Glutamatergic neuron (in vitro differentiated cells): ENCODE measurements at regions not wholly inside any gene's neighbourhood (a gene's known extent, or its start where the extent isn't known, plus 50 kb on each side); places are given as distances from the start of the nearest gene placed in this dataset.

Experiments used
- DNase-seq: peaks from one replicate; pipeline ENCODE4 v3.0.0; 2022
- H3K27ac Mint-ChIP-seq: one replicate; pipeline ENCODE4 v1.8.0; 2020; ENCODE audit warnings: mild to moderate bottlenecking, mixed read lengths, inconsistent platforms; ENCODE audit not compliant: unreplicated experiment
- H3K27me3 Mint-ChIP-seq: one replicate; pipeline ENCODE4 v1.8.0; 2020; ENCODE audit warnings: mild to moderate bottlenecking, moderate library complexity, mixed read lengths, inconsistent platforms; ENCODE audit not compliant: unreplicated experiment
- H3K36me3 Mint-ChIP-seq: one replicate; pipeline ENCODE4 v1.8.0; 2020; ENCODE audit warnings: mild to moderate bottlenecking, mixed read lengths, inconsistent platforms; ENCODE audit not compliant: unreplicated experiment
- H3K4me1 Mint-ChIP-seq: one replicate; pipeline ENCODE4 v1.8.0; 2020; ENCODE audit warnings: mild to moderate bottlenecking, low read depth, mixed read lengths, inconsistent platforms; ENCODE audit not compliant: unreplicated experiment
- H3K4me3 Mint-ChIP-seq: one replicate; pipeline ENCODE4 v1.8.0; 2020; ENCODE audit warnings: mild to moderate bottlenecking, mixed read lengths, inconsistent platforms; ENCODE audit not compliant: unreplicated experiment
- H3K9me3 Mint-ChIP-seq: one replicate; pipeline ENCODE4 v1.8.0; 2020; ENCODE audit warnings: mild to moderate bottlenecking, moderate library complexity, mixed read lengths, inconsistent platforms; ENCODE audit not compliant: unreplicated experiment
- TF ChIP-seq, protein P1 (sequence below): fragments of 200-600 bp; sonication (generic); IDR thresholded peaks from one replicate; pipeline ENCODE4 v1.5.0; 2021; ENCODE audit not compliant: partially characterized antibody, unreplicated experiment

DNA sequence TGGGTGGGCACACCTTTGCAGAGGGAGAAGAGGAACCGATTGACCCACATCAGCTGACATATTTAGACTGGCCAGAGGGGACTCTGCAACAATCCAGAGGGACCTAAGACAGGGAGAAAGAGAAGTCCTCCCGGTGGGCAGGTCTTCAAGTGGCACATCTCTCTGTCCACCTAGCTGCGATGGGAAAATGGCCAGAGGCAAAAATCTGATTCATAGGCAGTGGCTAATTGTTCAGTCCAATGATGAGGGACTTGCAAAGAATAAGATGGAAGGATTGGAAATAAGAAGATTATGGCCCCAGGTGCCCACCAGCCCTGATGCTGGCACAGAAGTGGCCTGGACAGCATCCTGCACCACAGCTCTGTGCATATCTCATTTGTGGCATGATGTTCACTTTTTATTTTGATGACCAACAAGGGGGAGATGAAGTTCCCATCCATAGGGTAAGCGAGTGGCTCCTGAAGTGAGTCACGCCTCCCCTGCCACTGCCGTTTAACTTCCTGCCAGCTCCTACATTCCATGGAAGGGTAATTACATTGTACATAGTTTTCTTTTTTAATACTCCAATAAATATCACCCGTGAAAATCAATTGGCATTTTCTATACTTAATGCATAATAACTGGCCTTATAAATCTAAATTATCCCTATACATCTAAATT lies 659.6 kb downstream of the MATN1 start:
- Mint-ChIP-seq H3K27me3 (peaks cover 4% of the 10 kb centered on the region), H3K4me3 (no peak overlapping the region), H3K27ac (no peak overlapping the region), H3K9me3 (no peaks in the 10 kb centered on the region), H3K36me3 (no peaks in the 10 kb centered on the region), H3K4me1 (no peaks in the 10 kb centered on the region)
- TF ChIP-seq, protein P1, sequence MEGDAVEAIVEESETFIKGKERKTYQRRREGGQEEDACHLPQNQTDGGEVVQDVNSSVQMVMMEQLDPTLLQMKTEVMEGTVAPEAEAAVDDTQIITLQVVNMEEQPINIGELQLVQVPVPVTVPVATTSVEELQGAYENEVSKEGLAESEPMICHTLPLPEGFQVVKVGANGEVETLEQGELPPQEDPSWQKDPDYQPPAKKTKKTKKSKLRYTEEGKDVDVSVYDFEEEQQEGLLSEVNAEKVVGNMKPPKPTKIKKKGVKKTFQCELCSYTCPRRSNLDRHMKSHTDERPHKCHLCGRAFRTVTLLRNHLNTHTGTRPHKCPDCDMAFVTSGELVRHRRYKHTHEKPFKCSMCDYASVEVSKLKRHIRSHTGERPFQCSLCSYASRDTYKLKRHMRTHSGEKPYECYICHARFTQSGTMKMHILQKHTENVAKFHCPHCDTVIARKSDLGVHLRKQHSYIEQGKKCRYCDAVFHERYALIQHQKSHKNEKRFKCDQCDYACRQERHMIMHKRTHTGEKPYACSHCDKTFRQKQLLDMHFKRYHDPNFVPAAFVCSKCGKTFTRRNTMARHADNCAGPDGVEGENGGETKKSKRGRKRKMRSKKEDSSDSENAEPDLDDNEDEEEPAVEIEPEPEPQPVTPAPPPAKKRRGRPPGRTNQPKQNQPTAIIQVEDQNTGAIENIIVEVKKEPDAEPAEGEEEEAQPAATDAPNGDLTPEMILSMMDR, result no peak
- no peak for DNase-seq

DNA sequence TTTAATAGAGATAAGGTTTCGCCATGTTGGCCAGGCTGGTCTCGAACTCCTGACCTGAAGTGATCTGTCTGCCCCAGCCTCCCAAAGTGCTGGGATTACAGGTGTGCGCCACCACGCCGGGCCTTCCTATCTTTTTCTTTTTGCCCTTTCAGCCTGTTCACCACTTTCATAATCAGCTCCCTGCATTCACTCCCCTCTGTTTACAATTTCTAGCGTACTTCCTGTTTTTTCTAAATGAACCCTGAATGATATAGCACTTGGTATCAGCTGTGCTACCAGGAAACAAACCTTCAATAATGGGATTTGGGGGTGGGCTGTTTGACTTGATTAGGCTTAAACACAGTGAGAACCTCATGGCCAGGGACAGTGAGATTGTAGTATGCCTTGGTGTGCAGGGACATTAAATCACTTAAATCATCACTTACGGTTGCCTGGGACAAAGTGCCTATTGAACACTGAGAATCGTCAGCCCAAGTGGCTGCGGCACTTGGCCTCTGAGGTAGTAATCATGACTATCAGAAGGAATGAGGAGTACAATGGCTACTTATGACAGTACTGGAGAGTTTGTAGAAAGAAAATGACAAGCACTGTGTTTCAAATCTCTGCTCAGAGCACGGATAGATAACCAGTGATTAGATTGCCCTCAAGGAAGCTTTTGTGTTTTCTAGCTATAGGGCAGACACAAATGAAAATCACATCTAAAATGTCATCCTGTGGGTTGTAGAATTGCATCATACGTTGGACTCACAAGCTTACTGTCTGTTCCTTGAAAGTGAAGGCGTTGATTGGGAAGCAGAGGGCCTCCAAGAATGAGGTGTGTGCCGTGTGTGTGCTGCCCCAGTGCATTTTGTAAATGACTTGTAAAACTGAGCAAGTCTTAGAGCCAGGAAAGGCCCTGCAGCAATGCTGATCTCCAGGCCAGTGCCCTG lies 661.8 kb downstream of the MATN1 start:
- Mint-ChIP-seq H3K27me3 (peaks cover 4% of the 10 kb centered on the region), H3K27ac (no peak overlapping the region)

DNA sequence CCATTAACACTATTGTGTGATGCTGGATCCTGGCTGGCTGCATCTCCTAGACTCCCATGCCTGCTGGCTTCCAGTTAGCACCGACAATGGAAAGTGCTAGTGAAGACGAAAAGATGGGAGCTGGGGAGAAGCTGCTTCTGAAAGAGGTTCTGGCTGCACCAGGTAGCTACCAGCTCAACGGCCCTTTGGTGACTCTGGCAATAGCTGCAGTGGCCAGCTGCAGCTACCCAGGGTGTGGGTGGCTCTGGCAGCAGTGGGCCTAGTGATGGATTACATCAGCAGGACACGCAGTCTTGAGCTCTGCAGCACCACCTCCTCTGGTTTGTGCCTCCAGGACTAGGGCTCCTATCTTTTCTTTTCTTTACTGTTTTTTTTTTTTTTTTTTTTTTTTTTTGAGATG lies 662.6 kb downstream of the MATN1 start:
- no peak overlapping the region for H3K27ac Mint-ChIP-seq
- no peaks in the 10 kb centered on the region for H3K4me1 Mint-ChIP-seq
- peaks cover 4% of the 10 kb centered on the region for H3K27me3 Mint-ChIP-seq
- H3K9me3 Mint-ChIP-seq, result no peaks in the 10 kb centered on the region
- TF ChIP-seq, protein P1, result no peak
- no peak for DNase-seq
- no peaks in the 10 kb centered on the region for H3K36me3 Mint-ChIP-seq
- no peak overlapping the region for H3K4me3 Mint-ChIP-seq

More for the DNA sequence above, 661.8 kb downstream of the MATN1 start:
- Mint-ChIP-seq H3K9me3 (no peaks in the 10 kb centered on the region), H3K36me3 (no peaks in the 10 kb centered on the region), H3K4me3 (no peak overlapping the region), H3K4me1 (no peaks in the 10 kb centered on the region)
- DNase-seq, result no peak
- TF ChIP-seq, protein P1, result no peak

DNA sequence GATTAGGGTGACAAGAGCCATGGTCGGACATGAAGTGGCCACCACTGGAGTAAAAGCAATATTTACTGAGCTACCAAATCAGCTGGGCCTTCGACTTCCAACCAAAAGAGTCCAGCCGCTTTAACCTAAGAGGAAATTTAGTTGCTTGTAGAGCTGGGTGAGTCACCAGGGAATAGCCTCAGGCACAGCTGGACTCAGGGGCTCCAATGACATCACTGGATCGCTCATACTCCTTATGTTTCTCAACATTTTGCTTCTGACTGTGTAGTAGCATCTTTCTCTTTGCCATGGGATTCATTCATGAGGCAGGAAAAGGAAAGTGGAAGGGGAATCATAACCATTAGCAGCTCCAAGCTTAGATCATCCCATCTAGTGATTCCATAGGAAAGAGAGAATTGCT lies 664.4 kb downstream of the MATN1 start:
- Mint-ChIP-seq H3K27me3 (peaks cover 4% of the 10 kb centered on the region), H3K9me3 (no peaks in the 10 kb centered on the region), H3K36me3 (no peaks in the 10 kb centered on the region), H3K4me1 (no peaks in the 10 kb centered on the region), H3K4me3 (no peak overlapping the region), H3K27ac (no peak overlapping the region)
- TF ChIP-seq, protein P1, result no peak
- no peak for DNase-seq

DNA sequence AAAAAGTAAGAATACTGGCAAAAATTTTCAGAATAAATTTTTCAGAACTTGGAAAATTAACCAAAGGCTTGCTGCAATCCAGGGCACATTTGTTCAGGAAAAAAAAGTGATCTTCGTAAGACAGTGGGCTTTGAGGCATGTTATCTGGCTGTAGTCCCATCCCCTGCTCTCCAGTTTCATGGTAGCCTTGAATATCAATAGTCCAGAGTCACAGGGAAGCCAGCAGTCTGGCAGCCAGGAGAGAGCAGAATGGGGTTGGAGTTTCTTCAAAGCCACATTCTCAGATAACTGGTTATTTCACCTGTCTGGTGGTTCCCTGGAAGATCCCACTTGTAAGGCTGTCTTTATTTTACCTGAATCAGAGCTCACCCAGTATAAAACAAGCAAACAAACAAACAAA lies 669.3 kb downstream of the MATN1 start:
- Mint-ChIP-seq H3K36me3 (no peaks in the 10 kb centered on the region), H3K4me1 (peaks cover 2% of the 10 kb centered on the region), H3K4me3 (no peak overlapping the region), H3K27ac (no peak overlapping the region), H3K9me3 (no peaks in the 10 kb centered on the region), H3K27me3 (peaks cover 3% of the 10 kb centered on the region)
- TF ChIP-seq, protein P1, result no peak
- DNase-seq, result no peak
